HUES64 (cell line): ENCODE measurements at regions not wholly inside any gene's neighbourhood (a gene's known extent, or its start where the extent isn't known, plus 50 kb on each side); places are given as distances from the start of the nearest gene placed in this dataset.
"Not testable (repeated sequence)": the region's sequence is repeated elsewhere in the genome, so short reads cannot be mapped to it uniquely, and the experiment has no call there.

Experiments used
- H3K27ac ChIP-seq: 2 replicates; pipeline ENCODE4 v1.7.0; 2013; ENCODE audit warnings: low read depth, low read length, inconsistent platforms
- H3K27me3 ChIP-seq: 2 replicates; pipeline ENCODE4 v1.6.1; 2013; ENCODE audit warnings: mild to moderate bottlenecking, low read length; ENCODE audit not compliant: insufficient read depth
- H3K36me3 ChIP-seq: 2 replicates; pipeline ENCODE4 v1.6.1; 2013; ENCODE audit warnings: mild to moderate bottlenecking, low read length; ENCODE audit not compliant: insufficient read depth
- H3K4me1 ChIP-seq: 2 replicates; pipeline ENCODE4 v1.6.1; 2013; ENCODE audit warnings: mild to moderate bottlenecking, low read length, moderate library complexity; ENCODE audit not compliant: insufficient read depth
- H3K4me3 ChIP-seq: 2 replicates; pipeline ENCODE4 v1.5.1; 2013; ENCODE audit warnings: mild to moderate bottlenecking, low read length, moderate library complexity
- H3K9ac ChIP-seq: 2 replicates; pipeline ENCODE4 v1.6.1; 2013; ENCODE audit warnings: mild to moderate bottlenecking, low read depth, low read length
- H3K9me3 ChIP-seq: 2 replicates; pipeline ENCODE4 v1.6.1; 2013; ENCODE audit warnings: low read depth, low read length; ENCODE audit not compliant: insufficient read depth
- WGBS: fragments of 150-250, 120-280 bp; methylation state at CpG from one replicate; pipeline ENCODE4 v1.1.7; 2013; ENCODE audit warnings: missing lambda C conversion rate; 5-methylcytosine and 5-hydroxymethylcytosine counted together

DNA sequence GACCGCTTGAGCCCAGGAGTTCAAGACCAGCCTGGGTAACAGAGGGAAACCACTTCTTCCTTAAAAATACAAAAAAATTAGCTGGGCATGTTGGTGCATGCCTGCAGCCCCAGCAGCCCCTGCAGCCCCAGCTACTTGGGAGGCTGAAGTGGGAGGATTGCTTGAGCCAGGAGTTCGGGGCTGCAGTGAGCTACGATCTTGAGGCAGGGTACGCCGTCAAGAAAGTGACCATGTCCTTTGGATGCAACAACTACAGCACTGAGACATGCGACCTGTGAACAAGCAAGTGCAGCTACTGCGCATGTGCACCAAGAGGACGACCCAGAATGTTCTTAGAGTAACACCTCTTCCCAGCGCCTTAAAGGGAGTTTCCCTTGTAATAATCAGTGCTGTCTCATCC is 66.6 kb upstream of the ZNF479 start:
- H3K9me3 ChIP-seq: peaks cover 35% of the 10 kb centered on the region
- no peaks in the 10 kb centered on the region for H3K36me3 ChIP-seq
- 91% methylated on average over 9 of the region's 9 CpGs for WGBS
- H3K9ac ChIP-seq: no peak overlapping the region
- no peaks in the 10 kb centered on the region for H3K4me1 ChIP-seq
- H3K27me3 ChIP-seq: no peaks in the 10 kb centered on the region
- no peak overlapping the region for H3K27ac ChIP-seq
- no peak overlapping the region for H3K4me3 ChIP-seq

- H3K4me1 ChIP-seq: no peaks in the 10 kb centered on the region
- H3K27me3 ChIP-seq: no peaks in the 10 kb centered on the region
- H3K9me3 ChIP-seq: peaks cover 40% of the 10 kb centered on the region
- no peak overlapping the region for H3K4me3 ChIP-seq
- no peaks in the 10 kb centered on the region for H3K36me3 ChIP-seq
- no peak overlapping the region for H3K27ac ChIP-seq
- 88% methylated on average over 7 of the region's 7 CpGs for WGBS
- no peak overlapping the region for H3K9ac ChIP-seq
These were observed 67.0 kb upstream of the ZNF479 start for GRCh38 chr7:57199252-57199651.

DNA sequence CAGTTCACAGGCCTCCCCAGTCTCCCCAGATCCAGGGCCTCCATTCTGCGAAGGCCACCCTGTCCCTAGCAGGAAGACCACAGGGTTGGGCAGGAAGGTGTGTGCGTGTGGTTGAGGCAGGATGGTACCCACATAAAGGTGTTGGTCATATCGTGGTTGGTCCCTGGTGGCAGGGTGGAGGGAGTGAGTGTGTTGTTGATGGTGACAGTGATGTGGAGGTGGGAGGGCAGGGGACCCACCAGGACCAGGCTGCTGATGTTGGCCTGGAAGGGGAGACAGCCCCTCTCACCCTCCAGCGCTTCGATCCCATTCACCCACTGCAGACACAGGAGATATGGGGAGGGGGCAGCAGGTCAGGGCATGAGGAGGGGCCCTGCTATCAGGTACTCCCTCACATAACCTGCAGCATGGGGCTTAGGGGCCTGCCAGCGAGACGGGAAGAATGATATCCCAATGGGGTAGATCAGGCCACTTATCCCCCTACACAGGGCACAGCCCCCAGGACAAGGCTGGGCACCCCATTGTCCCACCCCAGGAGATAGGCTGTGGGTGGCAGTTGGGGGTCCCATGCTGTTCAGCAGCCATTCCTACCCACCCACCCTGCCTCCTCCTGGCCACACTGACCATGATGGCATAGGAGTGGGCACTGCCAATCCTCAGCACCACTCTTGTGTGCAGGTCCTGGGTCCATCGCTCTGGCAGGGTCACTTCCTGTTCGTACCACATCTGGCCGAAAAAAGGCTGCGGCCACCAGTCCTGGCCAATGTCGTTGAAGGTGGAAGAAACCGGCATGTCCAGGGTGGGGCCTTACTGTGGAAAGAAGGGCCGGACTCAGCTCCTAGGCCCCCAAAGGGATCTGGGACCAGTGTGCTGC is 69.0 kb upstream of the ZNF479 start:
- Histone ChIP-seq H3K4me3 (no peak overlapping the region), H3K9me3 (peaks cover 58% of the 10 kb centered on the region), H3K4me1 (no peaks in the 10 kb centered on the region), H3K27me3 (no peaks in the 10 kb centered on the region), H3K27ac (no peak overlapping the region), H3K36me3 (no peaks in the 10 kb centered on the region), H3K9ac (no peak overlapping the region)
- 87% methylated on average over 12 of the region's 14 CpGs for WGBS

DNA sequence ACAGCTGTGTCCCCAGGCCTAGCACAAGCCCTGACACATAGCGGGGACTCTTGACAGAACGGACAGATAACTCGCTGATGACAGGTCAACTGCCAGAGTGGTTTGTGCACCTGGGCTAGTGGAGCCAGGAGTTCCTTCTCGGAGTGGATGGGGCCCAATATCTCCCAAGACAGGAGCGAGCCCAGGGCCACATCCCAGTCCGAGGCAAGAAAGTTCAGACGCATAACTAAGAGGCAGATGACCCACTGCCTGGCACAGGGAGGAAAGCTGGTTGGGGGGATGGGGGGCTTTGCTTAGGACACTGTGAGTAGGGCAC is 69.6 kb upstream of the ZNF479 start:
- WGBS: 86% methylated on average over 7 of the region's 7 CpGs
- H3K4me3 ChIP-seq: no peak overlapping the region
- no peak overlapping the region for H3K9ac ChIP-seq
- peaks cover 61% of the 10 kb centered on the region for H3K9me3 ChIP-seq
- H3K36me3 ChIP-seq: no peaks in the 10 kb centered on the region
- no peak overlapping the region for H3K27ac ChIP-seq
- no peaks in the 10 kb centered on the region for H3K4me1 ChIP-seq
- H3K27me3 ChIP-seq: no peaks in the 10 kb centered on the region

DNA sequence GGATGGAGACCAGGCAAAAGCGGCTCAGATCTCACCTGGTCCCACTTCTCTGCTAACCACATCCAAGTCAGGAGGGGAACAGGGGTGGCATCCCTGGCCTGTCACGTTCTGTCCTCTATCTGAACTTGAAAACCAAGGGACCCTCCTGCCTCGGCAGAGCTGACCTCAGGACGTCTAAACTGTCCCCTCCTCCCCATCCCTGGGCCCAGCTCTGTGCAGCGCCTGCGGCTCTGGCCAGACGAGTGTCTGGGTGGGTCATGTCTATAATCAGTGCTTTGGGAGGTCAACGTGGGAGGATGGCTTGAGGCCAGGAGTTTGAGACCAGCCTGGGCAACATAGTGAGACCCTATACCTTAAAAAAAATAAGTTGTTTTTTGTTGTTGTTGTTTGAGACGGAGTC is 70.0 kb upstream of the ZNF479 start:
- Histone ChIP-seq H3K9me3 (peaks cover 62% of the 10 kb centered on the region), H3K9ac (no peak overlapping the region), H3K4me3 (no peak overlapping the region), H3K4me1 (no peaks in the 10 kb centered on the region), H3K27ac (no peak overlapping the region), H3K27me3 (no peaks in the 10 kb centered on the region), H3K36me3 (no peaks in the 10 kb centered on the region)
- 74% methylated on average over 9 of the region's 9 CpGs for WGBS

DNA sequence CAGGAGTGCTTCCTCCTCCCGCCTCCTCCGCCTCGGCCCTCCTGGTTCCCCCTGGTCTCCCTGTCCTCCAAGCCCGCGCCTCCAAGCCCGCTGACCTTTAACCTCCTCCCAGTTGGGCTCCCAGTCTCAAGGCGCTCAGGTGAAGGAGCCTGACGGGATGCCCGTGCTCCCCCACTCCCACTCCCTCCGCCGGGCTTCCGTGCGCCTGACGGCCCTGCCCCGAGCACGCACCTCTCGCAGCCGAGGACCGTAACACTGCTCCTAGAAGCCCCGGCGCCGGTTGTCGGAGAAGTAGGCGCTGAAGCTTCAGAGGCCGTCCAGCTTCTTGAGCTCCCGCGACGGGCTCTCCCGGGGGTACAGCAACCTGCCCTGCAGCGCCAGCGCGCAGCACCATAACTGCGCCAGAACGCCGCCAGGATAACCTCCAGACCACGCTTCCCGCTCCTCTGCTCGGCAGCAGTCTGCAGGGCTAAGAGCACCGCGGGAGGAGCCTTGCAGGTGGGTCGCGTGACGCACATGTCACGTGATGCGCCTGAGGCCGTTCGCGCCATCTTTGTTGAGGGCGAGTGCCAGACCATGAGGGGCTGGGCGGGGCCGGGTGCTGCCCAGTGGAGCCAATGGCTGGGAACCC is 71.0 kb upstream of the ZNF479 start:
- Histone ChIP-seq H3K4me1 (no peaks in the 10 kb centered on the region), H3K9me3 (peaks cover 72% of the 10 kb centered on the region), H3K4me3 (no peak overlapping the region), H3K36me3 (no peaks in the 10 kb centered on the region), H3K27me3 (no peaks in the 10 kb centered on the region), H3K9ac (no peak overlapping the region), H3K27ac (no peak overlapping the region)
- WGBS: 93% methylated on average over 51 of the region's 51 CpGs

DNA sequence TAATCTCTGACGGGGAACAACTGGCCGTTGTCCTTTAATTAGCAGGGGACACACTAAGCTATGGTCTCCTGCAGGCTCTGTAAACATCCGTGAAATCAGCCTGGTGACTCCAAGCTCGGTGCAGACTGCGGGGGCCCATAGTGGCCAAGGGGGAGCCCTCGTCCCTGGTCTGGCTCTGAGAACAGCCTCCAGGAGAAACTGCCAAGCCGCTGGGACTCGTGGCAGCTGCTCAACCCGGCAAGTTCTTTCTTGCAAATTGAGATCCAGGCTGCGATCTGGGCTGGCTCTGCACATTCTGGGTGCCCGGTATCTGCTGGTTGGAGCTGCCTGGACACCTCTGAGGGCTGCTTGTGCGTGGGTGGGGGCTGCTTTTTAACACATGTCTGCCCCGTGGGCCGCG is 71.6 kb upstream of the ZNF479 start:
- H3K27me3 ChIP-seq, H3K36me3 ChIP-seq, H3K27ac ChIP-seq, H3K4me1 ChIP-seq, H3K9ac ChIP-seq, H3K4me3 ChIP-seq: not testable (repeated sequence)
- H3K9me3 ChIP-seq: peaks cover 77% of the 10 kb centered on the region
- 89% methylated on average over 15 of the region's 15 CpGs for WGBS

DNA sequence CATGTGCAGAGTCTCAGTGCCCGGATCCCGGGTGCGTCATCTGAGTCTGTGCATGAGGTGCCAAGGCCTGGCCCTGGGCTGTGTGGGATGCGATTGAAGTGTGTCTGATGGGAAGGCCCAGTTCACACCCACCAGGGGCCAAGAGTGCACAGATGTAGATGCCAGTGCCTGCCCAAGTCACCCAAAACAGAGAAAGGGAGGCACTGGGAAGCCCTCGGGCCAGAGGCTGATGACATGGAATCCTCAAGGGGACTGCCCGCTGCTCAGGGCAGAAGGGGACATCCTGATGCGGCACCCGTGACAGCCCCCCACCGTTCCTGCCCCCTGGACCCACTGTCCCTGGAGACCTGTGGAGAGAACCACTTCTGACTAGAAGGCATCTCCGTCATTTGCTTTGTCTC is 72.2 kb upstream of the ZNF479 start:
- H3K9ac ChIP-seq: no peak overlapping the region
- H3K36me3 ChIP-seq: no peaks in the 10 kb centered on the region
- peaks cover 82% of the 10 kb centered on the region for H3K9me3 ChIP-seq
- no peaks in the 10 kb centered on the region for H3K27me3 ChIP-seq
- 88% methylated on average over 10 of the region's 10 CpGs for WGBS
- no peak overlapping the region for H3K27ac ChIP-seq
- no peak overlapping the region for H3K4me3 ChIP-seq
- no peaks in the 10 kb centered on the region for H3K4me1 ChIP-seq

- no peak overlapping the region for H3K27ac ChIP-seq
- 89% methylated on average over 5 of the region's 7 CpGs for WGBS
- H3K36me3 ChIP-seq: no peaks in the 10 kb centered on the region
- H3K9me3 ChIP-seq: peaks cover 87% of the 10 kb centered on the region
- no peaks in the 10 kb centered on the region for H3K27me3 ChIP-seq
- H3K4me1 ChIP-seq: no peaks in the 10 kb centered on the region
- no peak overlapping the region for H3K4me3 ChIP-seq
- no peak overlapping the region for H3K9ac ChIP-seq
These were observed 72.8 kb upstream of the ZNF479 start for GRCh38 chr7:57205000-57205399.

GRCh38 chr7:57207836-57208235 is 75.6 kb upstream of the ZNF479 start:
- H3K27me3 ChIP-seq: no peaks in the 10 kb centered on the region
- H3K9ac ChIP-seq: no peak overlapping the region
- no peaks in the 10 kb centered on the region for H3K4me1 ChIP-seq
- 78% methylated on average over 6 of the region's 6 CpGs for WGBS
- no peak overlapping the region for H3K27ac ChIP-seq
- no peak overlapping the region for H3K4me3 ChIP-seq
- H3K9me3 ChIP-seq: peaks cover 88% of the 10 kb centered on the region
- no peaks in the 10 kb centered on the region for H3K36me3 ChIP-seq

- no peaks in the 10 kb centered on the region for H3K36me3 ChIP-seq
- no peak overlapping the region for H3K4me3 ChIP-seq
- 63% methylated on average over 2 of the region's 3 CpGs for WGBS
- H3K27ac ChIP-seq: no peak overlapping the region
- H3K27me3 ChIP-seq: no peaks in the 10 kb centered on the region
- no peak overlapping the region for H3K9ac ChIP-seq
- H3K4me1 ChIP-seq: no peaks in the 10 kb centered on the region
- H3K9me3 ChIP-seq: peaks cover 84% of the 10 kb centered on the region
These were observed 78.0 kb upstream of the ZNF479 start for GRCh38 chr7:57210212-57210611.
